GM12878 (cell line): ENCODE measurements at regions not wholly inside any gene's neighbourhood (a gene's known extent, or its start where the extent isn't known, plus 50 kb on each side); places are given as distances from the start of the nearest gene placed in this dataset.

ENCODE experiments used
- ATAC-seq: fragments of 200-7000 bp; cut with Tn5 transposase; 3 replicates; pipeline ENCODE4 v1.9.1; 2020; ENCODE audit warnings: mild to moderate bottlenecking, moderate library complexity
- BruUV-seq: library from RNA; stranded (reverse); fragments of 400-500 nt; replicated peaks from 2 replicates; lab custom pipeline; 2021; lab: Mats Ljungman, UMichigan
- CTCF ChIA-PET: fragments of 300-600 bp; sonication (Branson Sonifier 250); formaldehyde crosslinking; extraction: SDS; loops from one replicate; lab custom pipeline; 2021; ENCODE audit warnings: inconsistent platforms; lab: Yijun Ruan, JAX
- POLR2A ChIA-PET: fragments of 350-600 bp; formaldehyde crosslinking; extraction: SDS; loops from one replicate; lab custom pipeline; 2021; ENCODE audit warnings: inconsistent platforms; lab: Charles Lee
- RAD21 ChIA-PET: fragments of 300-600 bp; sonication (Branson Sonifier 250); formaldehyde crosslinking; loops from one replicate; lab custom pipeline; 2023; ENCODE audit warnings: antibody characterized with exemption; ENCODE audit not compliant: unreplicated experiment; lab: Charles Lee
- SMC1A ChIA-PET: fragments of 300-600 bp; sonication (Branson Sonifier 250); formaldehyde crosslinking; loops from one replicate; lab custom pipeline; 2023; ENCODE audit not compliant: unreplicated experiment, uncharacterized antibody; lab: Charles Lee
- DNase-seq: peaks from one replicate; pipeline ENCODE4 v3.0.0-alpha.2; 2011; ENCODE audit warnings: low read depth, low spot score
- FAIRE-seq: peaks from 3 replicates; lab custom pipeline; 2011; peaks lifted over from hg19 to GRCh38; lab: Jason Lieb, UNC
- H2AFZ ChIP-seq: 2 replicates; pipeline ENCODE4 v1.6.0; 2011; ENCODE audit warnings: low read depth, low read length, control low read depth; ENCODE audit not compliant: control insufficient read depth
- H3K27ac ChIP-seq: 2 replicates; pipeline ENCODE4 v1.5.1; 2011; ENCODE audit warnings: control low read depth; ENCODE audit not compliant: control insufficient read depth, insufficient read depth
- H3K27me3 ChIP-seq, 2 experiments: replicated peaks in 1 of 2; 2 replicates each; pipeline versions ENCODE4 v1.6.0 to v1.6.1; 2011; ENCODE audit warnings: low read length in 1 of 2; ENCODE audit not compliant: control insufficient read depth in 2 of 2, insufficient read depth in 2 of 2
- H3K36me3 ChIP-seq, 2 experiments: 2 replicates each; pipeline ENCODE4 v1.5.1; 2011; ENCODE audit warnings: low read length in 1 of 2; ENCODE audit not compliant: control insufficient read depth in 2 of 2, insufficient read depth in 2 of 2
- H3K4me1 ChIP-seq: 2 replicates; pipeline ENCODE4 v1.6.1; 2011; ENCODE audit warnings: mild to moderate bottlenecking, low read length, moderate library complexity, mixed read lengths; ENCODE audit not compliant: control insufficient read depth, insufficient read depth
- H3K4me2 ChIP-seq: 2 replicates; pipeline ENCODE4 v1.6.0; 2011; ENCODE audit warnings: control low read depth; ENCODE audit not compliant: control insufficient read depth, insufficient read depth
- H3K4me3 ChIP-seq: fragments of 200-600 bp; sonication (generic); 2 replicates; pipeline ENCODE4 v1.5.1; 2016
- H3K79me2 ChIP-seq: 2 replicates; pipeline ENCODE4 v1.6.0; 2011; ENCODE audit warnings: low read length; ENCODE audit not compliant: control insufficient read depth, insufficient read depth
- H3K9ac ChIP-seq: 2 replicates; pipeline ENCODE4 v1.8.0; 2011; ENCODE audit warnings: low read length, control low read depth, mixed read lengths; ENCODE audit not compliant: control insufficient read depth, insufficient read depth
- H3K9me3 ChIP-seq: replicated peaks from 3 replicates; pipeline ENCODE4 v1.5.1; 2011; ENCODE audit warnings: mild to moderate bottlenecking, low read length; ENCODE audit not compliant: control insufficient read depth, insufficient read depth
- H4K20me1 ChIP-seq: 2 replicates; pipeline ENCODE4 v1.6.0; 2011; ENCODE audit not compliant: control insufficient read depth, insufficient read depth
- LARP7 ChIP-seq: fragments of 450-650 bp; IDR thresholded peaks from 2 replicates; pipeline ENCODE4 v1.6.1; 2017; ENCODE audit warnings: mild to moderate bottlenecking
- NBN ChIP-seq: fragments of 450-650 bp; IDR thresholded peaks from 2 replicates; pipeline ENCODE4 v1.6.1; 2016
- PRDM15 ChIP-seq: fragments of 450-650 bp; formaldehyde crosslinking; IDR thresholded peaks from 2 replicates; pipeline ENCODE4 v1.4.0; 2020; ENCODE audit warnings: mild to moderate bottlenecking, moderate library complexity
- USF2 ChIP-seq: IDR thresholded peaks from 2 replicates; pipeline ENCODE4 v1.6.1; 2011; ENCODE audit warnings: low read depth, low read length, improper control_type of control experiment, borderline replicate concordance
- YBX1 ChIP-seq: fragments of 450-650 bp; IDR thresholded peaks from 2 replicates; pipeline ENCODE4 v1.6.1; 2016; ENCODE audit warnings: antibody characterized with exemption
- ZBTB33 ChIP-seq: fragments of 450-650 bp; IDR thresholded peaks from 2 replicates; pipeline ENCODE4 v1.6.1; 2017; ENCODE audit warnings: mild to moderate bottlenecking
- WGBS: methylation state at CpG from one replicate; pipeline ENCODE4 v1.1.6; 2016; ENCODE audit warnings: low lambda C conversion rate; ENCODE audit not compliant: insufficient replicate concordance, insufficient coverage; ENCODE audit errors: missing lambda C conversion rate; 5-methylcytosine and 5-hydroxymethylcytosine counted together
- in situ Hi-C: fragments of 300-500 bp; cut with MboI; formaldehyde crosslinking; loops from 9 replicates; pipeline ENCODE4 v1.14.3; 2018; ENCODE audit warnings: mixed read lengths
- intact Hi-C: fragments of 100-400 bp; cut with micrococcal nuclease; formaldehyde crosslinking; loops from one replicate; pipeline ENCODE4 v1.14.2; 2022; ENCODE audit not compliant: unreplicated experiment

DNA sequence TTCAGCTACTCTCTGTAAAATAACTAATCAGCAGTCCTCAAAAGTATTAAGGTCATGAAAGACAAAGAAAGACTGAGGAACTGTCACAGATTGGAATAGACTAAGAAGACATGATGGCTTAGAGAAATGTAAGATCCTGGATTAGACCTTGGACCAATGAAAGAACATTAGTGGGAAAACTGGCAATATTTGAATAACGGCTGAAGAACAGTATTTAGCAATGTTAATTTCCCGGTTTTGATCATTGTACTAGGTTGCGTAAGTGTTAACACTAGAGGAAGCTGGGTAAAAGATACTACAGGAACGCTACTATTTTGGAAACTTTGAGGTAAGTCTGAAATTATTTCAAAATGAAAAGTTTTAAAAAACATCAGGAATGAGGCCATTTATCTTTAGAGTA is 98.8 kb upstream of the RESF1 start:
- CTCF ChIA-PET: no interaction called here
- no peak for ATAC-seq
- intact Hi-C loops (no loop called here), in situ Hi-C loops (no loop called here)
- H3K9me3 ChIP-seq: peaks cover 10% of the 10 kb centered on the region; the same call in 2 of the 3 replicates
- H4K20me1 ChIP-seq: no peaks in the 10 kb centered on the region
- FAIRE-seq: no peak
- peaks cover 6% of the 10 kb centered on the region; the same call in 1 of the 2 replicates for H3K4me1 ChIP-seq
- no peak overlapping the region for H3K9ac ChIP-seq
- H3K4me2 ChIP-seq: no peak overlapping the region
- POLR2A ChIA-PET: interaction anchor here (0.6 kb wide), 1 partner anchor 96 kb away, joined by 5 read pairs; no protein-coding TSS in a partner anchor
- SMC1A ChIA-PET: interaction anchor here (0.6 kb wide), 1 partner anchor 186 kb away, joined by 4 read pairs; no protein-coding TSS in a partner anchor
- H3K27me3 ChIP-seq: no peaks in the 10 kb centered on the region
- no peaks in the 10 kb centered on the region for H3K79me2 ChIP-seq
- H3K4me3 ChIP-seq: no peak overlapping the region
- no peak overlapping the region for H2AFZ ChIP-seq
- TF ChIP-seq ZBTB33: no peak
- no peak for TF ChIP-seq PRDM15
- TF ChIP-seq LARP7: no peak
- no peak for TF ChIP-seq USF2
- no peak for TF ChIP-seq YBX1
- no peak for TF ChIP-seq NBN
- no peaks in the 10 kb centered on the region for H3K36me3 ChIP-seq
- BruUV-seq: no TSS peak
- RAD21 ChIA-PET: interaction anchor here (1.0 kb wide), 1 partner anchor 48 kb away, joined by 3 read pairs; no protein-coding TSS in a partner anchor
- WGBS: 99% methylated on average over 4 of the region's 4 CpGs
- peak overlapping the region; percentile 74; the same call in 1 of the 2 replicates for H3K27ac ChIP-seq
- DNase-seq: no peak
